Breast epithelium (tissue), 3 donors: ENCODE measurements at regions not wholly inside any gene's neighbourhood (a gene's known extent, or its start where the extent isn't known, plus 50 kb on each side); places are given as distances from the start of the nearest gene placed in this dataset.

Experiments used
- CTCF ChIP-seq, 3 donors: fragments of 450-650 bp; IDR thresholded peaks; one replicate each; pipeline ENCODE4 v1.5.1; 2016 to 2017; ENCODE audit warnings: antibody characterized with exemption in 3 of 3, mild to moderate bottlenecking in 3 of 3, moderate library complexity in 3 of 3
- POLR2A ChIP-seq: fragments of 450-650 bp; IDR thresholded peaks from one replicate; pipeline ENCODE4 v1.6.1; 2016; ENCODE audit warnings: antibody characterized with exemption, mild to moderate bottlenecking, moderate library complexity
- POLR2AphosphoS5 ChIP-seq, 3 donors: sonication (generic); formaldehyde crosslinking; IDR thresholded peaks; one replicate each; pipeline ENCODE4 v1.6.1; 2017; ENCODE audit warnings: antibody characterized with exemption in 3 of 3

GRCh38 chr16:8408855-8409567 lies 181.3 kb downstream of the TMEM114 start:
- TF ChIP-seq CTCF (IDR thresholded peaks at IDR 0.05) (no peak), POLR2A (no peak), POLR2AphosphoS5 (IDR thresholded peaks at IDR 0.05) (no peak)
